Left lung (tissue), 4 donors: ENCODE measurements at regions not wholly inside any gene's neighbourhood (a gene's known extent, or its start where the extent isn't known, plus 50 kb on each side); places are given as distances from the start of the nearest gene placed in this dataset.
A peak's percentile ranks its signal among the peaks of the same experiment; 100 is the strongest.

Experiments used
- ATAC-seq: fragments of 200-7000 bp; cut with Tn5 transposase; one replicate; pipeline ENCODE4 v1.9.1; 2020; ENCODE audit warnings: moderate library complexity
- DNase-seq, 4 donors: peaks; one replicate each; pipeline ENCODE4 v3.0.0-alpha.2; 2013 to 2020
- H3K27ac ChIP-seq, 2 donors: fragments of 200-600 bp; sonication (generic) in 1 of 2; one replicate each; pipeline versions ENCODE4 v1.5.0 to v1.8.0; 2020 to 2021
- H3K27me3 ChIP-seq, 2 donors: fragments of 200-600 bp; sonication (generic) in 1 of 2; one replicate each; pipeline versions ENCODE4 v1.5.0 to v1.8.0; 2020 to 2021
- H3K36me3 ChIP-seq, 2 donors: fragments of 200-600 bp; sonication (generic) in 1 of 2; one replicate each; pipeline versions ENCODE4 v1.5.0 to v1.8.0; 2020 to 2021
- H3K4me1 ChIP-seq, 2 donors: fragments of 200-600 bp; one replicate each; pipeline ENCODE4 v1.8.0; 2021
- H3K4me3 ChIP-seq, 2 donors: fragments of 200-600 bp; sonication (generic) in 1 of 2; one replicate each; pipeline versions ENCODE4 v1.5.0 to v1.8.0; 2020 to 2021; ENCODE audit warnings: mild to moderate bottlenecking in 1 of 2
- H3K9me3 ChIP-seq, 2 donors: fragments of 200-600 bp; sonication (generic) in 1 of 2; one replicate each; pipeline versions ENCODE4 v1.5.0 to v1.8.0; 2020 to 2021
- CTCF ChIP-seq, 2 donors: fragments of 200-600 bp; sonication (generic) in 1 of 2; IDR thresholded peaks; one replicate each; pipeline versions ENCODE4 v1.5.0 to v1.8.0; 2021; ENCODE audit warnings: antibody characterized with exemption in 2 of 2
- intact Hi-C, 2 donors: fragments of 100-400 bp; cut with DNase I; formaldehyde crosslinking; loops; one replicate each; pipeline versions ENCODE4 v1.11.2 to v1.14.2; 2022
- donor health status: DM: no; HTN: yes; CAD: no.
- donor health status: DM: no; HTN: no; CAD: no.

- intact Hi-C loops, result no loop called here
- Histone ChIP-seq H3K4me3 (no peak overlapping the region), H3K27ac (no peak overlapping the region), H3K9me3 (no peaks in the 10 kb centered on the region), H3K36me3 (no peaks in the 10 kb centered on the region), H3K4me1 (no peaks in the 10 kb centered on the region), H3K27me3 (no peaks in the 10 kb centered on the region)
- DNase-seq (no peak), ATAC-seq (no peak)
- TF ChIP-seq CTCF (IDR thresholded peaks at IDR 0.05), result no peak
Observed at GRCh38 chr2:118677546-118677945, 169.9 kb downstream of the EN1 start.

- ATAC-seq (no peak), DNase-seq (no peak)
- no peak for TF ChIP-seq CTCF (IDR thresholded peaks at IDR 0.05)
- Histone ChIP-seq H3K4me1 (no peaks in the 10 kb centered on the region), H3K9me3 (no peaks in the 10 kb centered on the region), H3K27me3 (no peaks in the 10 kb centered on the region), H3K4me3 (no peak overlapping the region), H3K27ac (no peak overlapping the region), H3K36me3 (no peaks in the 10 kb centered on the region)
- intact Hi-C loops, result no loop called here
Observed at GRCh38 chr2:118675531-118675930, 171.9 kb downstream of the EN1 start.

- H3K27me3 ChIP-seq, result no peaks in the 10 kb centered on the region
Observed at GRCh38 chr2:118672571-118673158, 174.8 kb downstream of the EN1 start.

GRCh38 chr2:118671701-118672454, 175.6 kb downstream of the EN1 start:
- TF ChIP-seq CTCF (IDR thresholded peaks at IDR 0.05), result no peak
- intact Hi-C loops, result no loop called here
- Histone ChIP-seq H3K9me3 (no peaks in the 10 kb centered on the region), H3K4me3 (no peak overlapping the region), H3K27me3 (no peaks in the 10 kb centered on the region), H3K27ac (no peak overlapping the region), H3K4me1 (no peaks in the 10 kb centered on the region), H3K36me3 (no peaks in the 10 kb centered on the region)
- DNase-seq, result no peak
- ATAC-seq, result no peak

More at GRCh38 chr2:118672571-118673158, 174.8 kb downstream of the EN1 start:
- no peaks in the 10 kb centered on the region for H3K9me3 ChIP-seq
- DNase-seq (no peak), ATAC-seq (no peak)
- H3K36me3 ChIP-seq, result no peaks in the 10 kb centered on the region
- intact Hi-C loops, result no loop called here
- no peak overlapping the region for H3K27ac ChIP-seq
- no peak for TF ChIP-seq CTCF (IDR thresholded peaks at IDR 0.05)
- no peak overlapping the region for H3K4me3 ChIP-seq
- H3K4me1 ChIP-seq, result no peaks in the 10 kb centered on the region

GRCh38 chr2:118670838-118671237, 176.6 kb downstream of the EN1 start:
- H3K9me3 ChIP-seq, result no peaks in the 10 kb centered on the region
- DNase-seq, result peak in 2 of 4 donors; percentile 20 to 44
- H3K4me1 ChIP-seq, result no peaks in the 10 kb centered on the region
- no peak overlapping the region for H3K27ac ChIP-seq
- H3K4me3 ChIP-seq, result no peak overlapping the region
- TF ChIP-seq CTCF (IDR thresholded peaks at IDR 0.05), result no peak
- ATAC-seq, result no peak
- no peaks in the 10 kb centered on the region for H3K36me3 ChIP-seq
- no peaks in the 10 kb centered on the region for H3K27me3 ChIP-seq
- intact Hi-C loops, result no loop called here
